ENCODE measurements at regions not wholly inside any gene's neighbourhood (a gene's known extent, or its start where the extent isn't known, plus 50 kb on each side); places are given as distances from the start of the nearest gene placed in this dataset.
"Not testable (repeated sequence)": the region's sequence is repeated elsewhere in the genome, so short reads cannot be mapped to it uniquely, and the experiment has no call there.

DNA sequence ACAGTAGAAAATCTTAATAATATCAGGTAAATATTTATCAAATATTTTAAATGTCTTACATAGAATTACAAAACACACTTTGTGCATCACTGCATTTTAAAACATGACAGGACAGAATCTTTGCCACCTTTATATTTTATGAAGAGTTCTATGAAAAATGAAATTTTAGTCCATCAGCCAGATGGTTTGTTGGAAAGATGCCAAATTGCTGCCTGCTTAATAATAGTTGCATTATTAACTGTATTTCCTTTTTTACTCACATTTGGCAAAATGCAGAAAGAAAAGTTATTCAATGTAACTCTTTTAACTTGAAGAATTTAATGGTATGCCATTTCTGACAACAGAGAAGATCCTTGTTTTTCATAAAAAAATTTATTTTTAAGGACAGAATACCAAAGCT, 1271.6 kb downstream of the NSUN3 start:
- DNase-seq (ENCODE audit: low read depth in 1 of 2, low spot score in 1 of 2) = no peak

GRCh38 chr3:95335517-95335916, 1272.7 kb downstream of the NSUN3 start:
- no peak for DNase-seq (ENCODE audit: low read depth in 1 of 2, low spot score in 1 of 2)

GRCh38 chr3:95338446-95338845, 1275.6 kb downstream of the NSUN3 start:
- no peak for DNase-seq (ENCODE audit: low read depth in 1 of 2, low spot score in 1 of 2)

- DNase-seq (ENCODE audit: low read depth in 1 of 2, low spot score in 1 of 2) = no peak
Observed at GRCh38 chr3:95341314-95341713, 1278.5 kb downstream of the NSUN3 start.

GRCh38 chr3:95343228-95343627, 1280.4 kb downstream of the NSUN3 start:
- no peak for DNase-seq (ENCODE audit: low read depth in 1 of 2, low spot score in 1 of 2)

DNA sequence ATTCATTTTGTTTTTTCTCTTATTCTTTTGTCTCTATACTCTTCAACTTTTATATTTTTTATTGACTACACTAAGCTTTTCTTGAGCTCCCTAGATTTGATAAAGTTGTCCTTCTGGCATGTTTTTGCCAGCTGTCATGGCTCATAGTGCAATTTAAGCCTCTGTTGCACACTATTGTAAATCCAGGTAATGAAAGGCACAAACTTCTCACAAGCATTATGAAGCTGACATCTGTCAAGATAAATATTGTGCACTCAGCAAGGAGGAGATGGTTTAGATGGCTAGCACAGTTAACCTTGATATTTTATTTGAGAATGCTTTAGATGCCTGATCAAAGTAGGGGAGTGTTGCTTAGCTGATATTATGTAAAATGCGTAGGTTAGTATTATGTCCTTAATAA, 1280.9 kb downstream of the NSUN3 start:
- DNase-seq (ENCODE audit: low read depth in 1 of 2, low spot score in 1 of 2) = no peak

DNA sequence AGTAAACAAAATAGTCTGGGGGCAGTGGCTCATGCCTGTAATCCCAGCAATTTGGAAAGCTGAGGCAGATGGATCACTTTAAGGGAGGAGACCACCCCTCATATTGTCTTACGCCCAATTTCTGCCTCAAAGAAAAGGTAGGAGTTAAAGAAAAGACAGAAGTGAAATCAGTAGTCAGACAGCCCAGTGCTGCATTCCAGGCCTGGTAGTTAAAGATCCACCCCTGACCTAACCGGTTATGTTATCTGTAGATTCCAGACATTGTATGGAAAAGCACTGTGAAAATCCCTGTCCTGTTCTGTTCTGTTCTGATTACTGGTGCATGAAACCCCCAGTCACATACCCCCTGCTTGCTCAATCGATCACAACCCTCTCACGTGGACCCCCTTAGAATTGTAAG, 1285.1 kb downstream of the NSUN3 start:
- DNase-seq (ENCODE audit: low read depth in 1 of 2, low spot score in 1 of 2) = not testable (repeated sequence)

DNA sequence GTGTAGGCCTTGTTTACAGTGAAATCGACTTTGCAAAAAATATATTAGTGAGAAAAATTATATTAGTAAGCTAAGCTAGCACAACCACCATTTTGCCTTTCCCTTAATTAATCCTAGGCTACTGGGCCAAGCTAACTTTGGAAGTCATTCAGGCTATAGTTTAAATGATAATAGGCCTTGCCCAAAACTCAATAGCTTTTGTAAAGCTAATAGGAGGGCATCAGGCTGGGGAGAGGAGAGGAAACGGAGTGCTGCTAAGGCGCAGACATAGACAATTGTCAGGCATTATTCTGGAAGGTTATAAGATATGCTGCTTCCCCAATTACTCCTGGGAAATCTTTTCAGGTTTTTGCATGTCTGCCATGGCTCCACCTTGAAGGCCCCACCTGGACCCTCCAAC, 1286.0 kb downstream of the NSUN3 start:
- no peak for DNase-seq (ENCODE audit: low read depth in 1 of 2, low spot score in 1 of 2)

GRCh38 chr3:95350049-95350448, 1287.2 kb downstream of the NSUN3 start:
- no peak for DNase-seq (ENCODE audit: low read depth in 1 of 2, low spot score in 1 of 2)

GRCh38 chr3:95351158-95351557, 1288.3 kb downstream of the NSUN3 start:
- DNase-seq (ENCODE audit: low read depth in 1 of 2, low spot score in 1 of 2) = no peak

DNA sequence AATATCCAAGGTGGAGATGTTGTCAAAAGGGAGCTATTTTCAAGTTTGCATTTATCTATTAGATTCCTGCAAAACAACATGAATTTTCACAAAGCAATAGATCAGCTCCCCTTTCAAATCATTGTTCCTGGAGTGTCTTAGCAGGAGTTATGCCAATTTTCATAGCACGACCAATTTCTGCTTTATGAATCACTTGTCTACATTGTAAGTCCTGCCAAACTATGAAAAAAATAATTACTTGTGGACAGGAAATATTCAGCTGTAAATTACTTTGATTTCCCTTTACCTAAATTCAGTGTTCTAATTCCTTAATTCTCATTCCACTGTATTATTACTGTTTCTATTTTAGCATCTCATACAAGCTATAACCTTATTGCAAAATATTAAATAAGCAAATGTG, 1289.6 kb downstream of the NSUN3 start:
- no peak for DNase-seq (ENCODE audit: low read depth in 1 of 2, low spot score in 1 of 2)

DNA sequence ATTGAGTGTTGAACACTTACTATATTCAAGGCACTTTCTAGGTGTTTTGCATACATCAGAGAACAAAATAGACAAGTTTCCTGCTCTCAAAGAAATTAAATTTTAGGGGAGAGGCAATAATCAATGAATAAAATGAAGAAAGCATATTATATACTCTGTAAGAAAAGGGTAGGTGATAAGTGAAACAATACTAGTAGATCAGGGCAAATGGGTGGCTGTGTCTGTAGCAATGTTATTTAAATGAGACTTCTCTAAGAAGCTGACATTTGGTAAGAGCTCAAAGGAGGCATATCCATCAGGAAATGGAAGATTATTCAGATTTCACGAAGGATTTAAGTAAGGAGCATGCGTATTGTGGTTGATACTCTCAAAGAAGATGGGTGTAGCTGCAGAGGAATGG, 1291.6 kb downstream of the NSUN3 start:
- DNase-seq (ENCODE audit: low read depth in 1 of 2, low spot score in 1 of 2) = no peak

GRCh38 chr3:95356764-95357501, 1294.1 kb downstream of the NSUN3 start:
- DNase-seq (ENCODE audit: low read depth in 1 of 2, low spot score in 1 of 2) = no peak

- DNase-seq (ENCODE audit: low read depth in 1 of 2, low spot score in 1 of 2) = no peak
Observed at GRCh38 chr3:95387242-95388021, 1324.6 kb downstream of the NSUN3 start.

DNA sequence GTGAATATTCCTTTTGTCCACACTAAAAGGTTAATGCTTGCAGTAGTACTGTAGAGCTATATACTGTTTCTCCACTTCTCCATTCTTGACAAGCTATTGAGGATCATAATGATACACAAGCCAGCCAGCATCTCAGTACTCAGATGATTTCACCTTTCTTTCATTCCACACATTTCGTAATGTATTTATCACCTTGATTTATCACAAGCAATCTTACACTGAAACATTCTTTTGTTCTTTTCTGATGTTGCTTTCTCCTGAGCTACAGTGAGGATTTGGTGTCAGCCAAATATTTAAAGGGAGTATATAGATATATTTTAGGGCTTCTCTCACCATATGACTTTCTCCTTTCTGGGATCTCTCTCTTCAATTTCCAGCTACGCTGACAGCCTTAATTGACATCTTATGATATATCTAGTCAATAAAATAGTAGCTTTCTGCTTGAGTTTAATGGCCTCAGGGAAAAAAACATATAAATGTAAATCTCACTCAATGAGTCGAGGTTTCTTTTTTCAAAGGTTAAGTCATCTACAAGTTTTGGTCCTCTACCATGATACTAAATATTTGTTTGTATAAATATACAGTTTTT, 1327.0 kb downstream of the NSUN3 start:
- no peak for DNase-seq (ENCODE audit: low read depth in 1 of 2, low spot score in 1 of 2)

DNA sequence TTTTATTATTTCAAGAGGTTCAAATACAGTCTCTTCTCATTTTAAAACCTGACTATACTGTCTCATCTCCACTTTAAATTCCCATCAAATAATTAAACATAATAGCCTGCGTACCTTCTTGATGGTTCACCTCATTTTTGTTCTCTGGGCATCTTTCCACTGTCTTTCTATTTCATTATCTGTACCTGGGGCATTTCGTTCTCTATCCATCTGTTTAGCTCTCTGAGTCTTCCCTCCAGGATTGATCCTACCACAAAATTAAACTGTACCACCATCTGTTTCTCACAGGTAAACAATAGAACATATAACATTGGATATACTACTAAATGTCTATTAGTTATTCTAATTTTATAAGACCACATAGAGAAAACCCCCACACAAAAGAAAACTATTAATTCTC, 1331.4 kb downstream of the NSUN3 start:
- DNase-seq (ENCODE audit: low read depth in 1 of 2, low spot score in 1 of 2) = no peak

DNA sequence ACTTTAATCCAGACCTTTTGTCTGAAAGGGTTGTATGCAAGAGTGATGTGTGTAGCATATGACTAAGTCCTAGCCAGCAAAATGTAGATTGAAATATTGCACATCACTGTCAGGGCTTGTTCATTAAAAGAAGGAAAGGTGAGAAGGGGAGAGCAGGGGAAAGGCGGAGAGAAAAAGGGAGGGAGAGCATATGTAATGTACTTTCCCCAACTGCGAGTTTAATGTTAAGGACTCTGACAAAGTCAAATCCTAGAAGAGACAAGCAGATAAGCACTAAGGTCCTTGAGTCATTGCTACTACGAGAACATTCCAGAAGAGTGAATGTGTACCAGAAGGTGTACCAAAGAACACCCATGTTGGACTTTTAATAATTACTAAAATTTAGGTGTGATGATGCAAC, 1336.7 kb downstream of the NSUN3 start:
- DNase-seq (ENCODE audit: low read depth in 1 of 2, low spot score in 1 of 2) = no peak

DNA sequence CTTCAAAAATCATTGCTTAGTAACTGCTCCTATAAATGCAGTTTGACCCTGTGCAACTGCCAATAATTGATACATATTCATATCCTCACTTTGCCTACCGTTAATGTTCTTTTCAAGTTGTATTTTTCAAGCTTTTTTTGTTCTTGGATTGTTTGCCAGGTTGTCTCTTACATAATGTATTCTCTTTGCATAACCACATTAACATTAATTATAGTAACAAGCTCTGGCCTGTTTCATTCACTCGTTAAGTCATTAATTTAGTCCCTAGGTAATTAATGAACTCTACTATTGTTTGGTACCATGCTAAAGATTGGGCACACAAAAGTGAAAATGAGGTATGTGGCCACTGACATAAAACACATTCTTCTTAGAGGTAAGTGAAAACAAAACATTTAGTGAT, 1338.8 kb downstream of the NSUN3 start:
- no peak for DNase-seq (ENCODE audit: low read depth in 1 of 2, low spot score in 1 of 2)

GRCh38 chr3:95407709-95408463, 1345.0 kb downstream of the NSUN3 start:
- no peak for DNase-seq (ENCODE audit: low read depth in 1 of 2, low spot score in 1 of 2)

DNA sequence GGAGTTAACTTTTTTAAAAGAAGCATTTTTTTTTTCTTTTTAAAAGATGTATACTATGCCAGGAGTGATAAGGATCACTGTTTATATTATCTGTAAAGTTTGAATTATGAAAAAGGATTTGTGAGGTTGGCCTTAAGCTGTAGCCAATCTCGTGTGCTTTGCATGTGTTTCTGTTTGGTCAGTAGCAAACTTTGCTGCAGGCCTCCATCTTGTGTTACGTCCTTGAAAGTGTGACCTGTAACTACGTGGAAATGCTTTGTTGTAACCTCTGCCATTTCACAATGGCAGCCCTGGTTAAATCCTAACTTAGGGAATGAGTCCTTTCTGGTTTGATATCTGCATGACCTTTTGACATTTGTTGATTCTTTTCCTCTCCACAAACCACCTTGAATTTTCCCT, 1345.6 kb downstream of the NSUN3 start:
- DNase-seq (ENCODE audit: low read depth in 1 of 2, low spot score in 1 of 2) = no peak

GRCh38 chr3:95418251-95418650, 1355.4 kb downstream of the NSUN3 start:
- DNase-seq (ENCODE audit: low read depth in 1 of 2, low spot score in 1 of 2) = no peak

GRCh38 chr3:95424279-95424678, 1361.4 kb downstream of the NSUN3 start:
- DNase-seq (ENCODE audit: low read depth in 1 of 2, low spot score in 1 of 2) = no peak
